HepG2 (cell line): ENCODE measurements at regions not wholly inside any gene's neighbourhood (a gene's known extent, or its start where the extent isn't known, plus 50 kb on each side); places are given as distances from the start of the nearest gene placed in this dataset.

Experiments used
- ATAC-seq: fragments of 200-7000 bp; cut with Tn5 transposase; 3 replicates; pipeline ENCODE4 v1.9.1; 2020; ENCODE audit warnings: mild to moderate bottlenecking, moderate library complexity
- BruUV-seq: library from RNA; stranded (reverse); fragments of 400-500 nt; replicated peaks from 2 replicates; lab custom pipeline; 2021; lab: Mats Ljungman, UMichigan
- CTCF ChIA-PET: fragments of 300-600 bp; formaldehyde crosslinking; extraction: SDS; loops from one replicate; lab custom pipeline; 2021; ENCODE audit warnings: low total read pairs, inconsistent platforms, low intra/inter-chr PET ratio; lab: Yijun Ruan, JAX
- POLR2A ChIA-PET: fragments of 350-600 bp; sonication (Branson Sonifier 250); formaldehyde crosslinking; loops from one replicate; lab custom pipeline; 2020; ENCODE audit warnings: antibody characterized with exemption, inconsistent platforms; lab: Yijun Ruan, JAX
- DNase-seq: peaks from one replicate; pipeline ENCODE4 v3.0.0-alpha.2; 2015; ENCODE audit warnings: low spot score
- FAIRE-seq: peaks from 3 replicates; lab custom pipeline; 2011; peaks lifted over from hg19 to GRCh38; lab: Jason Lieb, UNC
- H2AFZ ChIP-seq: one replicate; pipeline ENCODE4 v1.6.1; 2011; ENCODE audit warnings: low read length, inconsistent platforms
- H3K27ac ChIP-seq: fragments of 300-600 bp; 3 replicates; pipeline ENCODE4 v1.8.0; 2011; ENCODE audit warnings: mixed run types, mild to moderate bottlenecking, mixed read lengths, low read length, inconsistent platforms; ENCODE audit not compliant: insufficient read depth; ENCODE audit errors: extremely low read length
- H3K27me3 ChIP-seq, 2 experiments: fragments of 200-600 bp in 1 of 2; 2 replicates in 1 of 2; 3 replicates in 1 of 2; pipeline versions ENCODE4 v1.6.0 to v1.8.0; 2011; ENCODE audit warnings: low read length in 2 of 2, mild to moderate bottlenecking in 2 of 2, moderate library complexity in 2 of 2, inconsistent platforms in 1 of 2; ENCODE audit not compliant: insufficient read depth in 2 of 2, control insufficient read depth in 1 of 2
- H3K36me3 ChIP-seq, 2 experiments: fragments of 200-600 bp in 1 of 2; replicated peaks in 1 of 2; 2 replicates in 1 of 2; 3 replicates in 1 of 2; pipeline versions ENCODE4 v1.5.1 to v1.8.0; 2011; ENCODE audit warnings: low read length in 2 of 2, inconsistent platforms in 1 of 2; ENCODE audit not compliant: insufficient read depth in 2 of 2, control insufficient read depth in 1 of 2
- H3K4me1 ChIP-seq: 2 replicates; pipeline ENCODE4 v1.5.1; 2012; ENCODE audit warnings: low read length, inconsistent platforms; ENCODE audit not compliant: insufficient read depth
- H3K4me2 ChIP-seq: 2 replicates; pipeline ENCODE4 v1.6.0; 2011; ENCODE audit warnings: low read depth, low read length, inconsistent platforms
- H3K4me3 ChIP-seq, 3 experiments: fragments of 200-600 bp in 1 of 3; sonication (generic), shearing (Covaris generic) in 1 of 3; replicated peaks in 1 of 3; 2 replicates each; pipeline ENCODE4 v1.5.1; 2011 to 2016; ENCODE audit warnings: low read length in 3 of 3, inconsistent platforms in 2 of 3, low read depth in 2 of 3, mild to moderate bottlenecking in 2 of 3, control low read depth in 1 of 3, mixed read lengths in 1 of 3; ENCODE audit not compliant: insufficient read depth in 1 of 3
- H3K79me2 ChIP-seq: one replicate; pipeline ENCODE4 v1.6.1; 2011; ENCODE audit warnings: low read length, inconsistent platforms; ENCODE audit not compliant: insufficient read depth
- H3K9ac ChIP-seq: 2 replicates; pipeline ENCODE4 v1.6.0; 2011; ENCODE audit warnings: mild to moderate bottlenecking, low read depth, low read length, inconsistent platforms; ENCODE audit not compliant: insufficient read depth
- H3K9me3 ChIP-seq: 2 replicates; pipeline ENCODE4 v1.5.1; 2012; ENCODE audit warnings: mild to moderate bottlenecking, low read length
- H4K20me1 ChIP-seq: 2 replicates; pipeline ENCODE4 v1.6.0; 2011; ENCODE audit warnings: inconsistent platforms, mild to moderate bottlenecking, low read length, moderate library complexity; ENCODE audit not compliant: insufficient read depth
- MYNN ChIP-seq: sonication (generic); formaldehyde crosslinking; IDR thresholded peaks from 2 replicates; pipeline ENCODE4 v1.4.0; 2020; ENCODE audit warnings: mild to moderate bottlenecking, low read depth, missing genetic modification reagents
- NR2F6 ChIP-seq, 2 experiments: IDR thresholded peaks; 2 replicates each; pipeline ENCODE4 v1.6.1; 2016; ENCODE audit warnings: antibody characterized with exemption in 1 of 2, mild to moderate bottlenecking in 1 of 2
- SRF ChIP-seq: IDR thresholded peaks from 2 replicates; pipeline ENCODE4 v1.6.1; 2011; ENCODE audit warnings: mild to moderate bottlenecking, low read depth, low read length, moderate library complexity
- ZNF136 ChIP-seq: sonication (generic); formaldehyde crosslinking; IDR thresholded peaks from 2 replicates; pipeline ENCODE4 v1.8.1; 2022; ENCODE audit warnings: low read depth, mild to moderate bottlenecking, moderate library complexity, missing genetic modification reagents
- ZNF143 ChIP-seq: sonication (generic); formaldehyde crosslinking; IDR thresholded peaks from 2 replicates; pipeline ENCODE4 v1.4.0; 2020; ENCODE audit warnings: missing genetic modification reagents
- ZNF256 ChIP-seq: sonication (generic); formaldehyde crosslinking; conservative IDR thresholded peaks from 2 replicates; pipeline ENCODE4 v1.4.0; 2020; ENCODE audit warnings: missing genetic modification reagents
- ZNF570 ChIP-seq: sonication (generic); formaldehyde crosslinking; IDR thresholded peaks from 2 replicates; pipeline ENCODE4 v1.4.0; 2020; ENCODE audit warnings: mild to moderate bottlenecking, missing genetic modification reagents, borderline replicate concordance
- ZNF792 ChIP-seq: IDR thresholded peaks from 2 replicates; pipeline ENCODE4 v1.6.1; 2016
- WGBS: methylation state at CpG from one replicate; pipeline ENCODE4 v1.1.6; 2017; ENCODE audit warnings: low lambda C conversion rate; 5-methylcytosine and 5-hydroxymethylcytosine counted together
- in situ Hi-C: cut with HindIII; loops from 2 replicates; pipeline ENCODE4 v1.10.0; 2017; ENCODE audit warnings: low pct_unique_long_range_greater_than_20kb; ENCODE audit not compliant: extremely low pct_ligation_motif_present
- intact Hi-C: fragments of 100-400 bp; cut with micrococcal nuclease; formaldehyde crosslinking; loops from one replicate; pipeline ENCODE4 v1.10.0; 2022; ENCODE audit not compliant: unreplicated experiment
- TF ChIP-seq, protein P1 (sequence below): sonication (generic); formaldehyde crosslinking; IDR thresholded peaks from 2 replicates; pipeline ENCODE4 v1.8.0; 2022; ENCODE audit warnings: mild to moderate bottlenecking, missing genetic modification reagents, moderate library complexity
- TF ChIP-seq, protein P2 (sequence below): sonication (generic); formaldehyde crosslinking; conservative IDR thresholded peaks from 2 replicates; pipeline ENCODE4 v1.5.0; 2020; ENCODE audit warnings: missing genetic modification reagents
- TF ChIP-seq, protein P3 (sequence below): IDR thresholded peaks from 2 replicates; pipeline ENCODE4 v1.6.1; 2016; ENCODE audit warnings: control low read depth

DNA sequence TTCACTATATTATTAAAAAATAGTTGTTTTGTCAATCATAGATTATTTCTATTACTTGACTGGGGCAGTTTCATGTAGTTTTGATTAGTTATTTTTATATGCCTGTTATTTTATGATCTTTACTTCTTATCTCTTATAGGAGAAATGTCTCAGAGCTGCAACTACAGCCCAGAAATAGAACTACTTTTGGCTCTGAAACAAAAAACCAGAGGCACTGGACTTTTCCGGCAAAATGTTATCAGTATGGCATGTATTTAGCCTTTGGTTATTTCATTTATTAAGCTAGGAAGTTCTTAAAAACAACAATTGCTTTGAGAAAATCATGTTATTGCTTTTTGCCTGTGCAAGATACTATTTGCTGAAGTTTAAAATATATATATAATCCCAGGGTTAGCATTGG is 566.5 kb downstream of the ANKRD50 start:
- in situ Hi-C loops (no loop called here), intact Hi-C loops (no loop called here)
- no peaks in the 10 kb centered on the region for H3K79me2 ChIP-seq
- FAIRE-seq (no peak), DNase-seq (no peak), ATAC-seq (no peak)
- no peaks in the 10 kb centered on the region for H4K20me1 ChIP-seq
- H2AFZ ChIP-seq, result no peak overlapping the region
- no peak overlapping the region for H3K27ac ChIP-seq
- CTCF ChIA-PET, result no interaction called here
- TF ChIP-seq, protein P1, sequence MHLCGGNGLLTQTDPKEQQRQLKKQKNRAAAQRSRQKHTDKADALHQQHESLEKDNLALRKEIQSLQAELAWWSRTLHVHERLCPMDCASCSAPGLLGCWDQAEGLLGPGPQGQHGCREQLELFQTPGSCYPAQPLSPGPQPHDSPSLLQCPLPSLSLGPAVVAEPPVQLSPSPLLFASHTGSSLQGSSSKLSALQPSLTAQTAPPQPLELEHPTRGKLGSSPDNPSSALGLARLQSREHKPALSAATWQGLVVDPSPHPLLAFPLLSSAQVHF (CRISPR knock-in tag), result no peak
- TF ChIP-seq ZNF570, result no peak
- TF ChIP-seq NR2F6 (IDR thresholded peaks at IDR 0.05), result no peak
- no peak for TF ChIP-seq NR2F6 (CRISPR knock-in tag; IDR thresholded peaks at IDR 0.05)
- TF ChIP-seq MYNN (CRISPR knock-in tag), result no peak
- no peak for TF ChIP-seq SRF
- TF ChIP-seq, protein P2, sequence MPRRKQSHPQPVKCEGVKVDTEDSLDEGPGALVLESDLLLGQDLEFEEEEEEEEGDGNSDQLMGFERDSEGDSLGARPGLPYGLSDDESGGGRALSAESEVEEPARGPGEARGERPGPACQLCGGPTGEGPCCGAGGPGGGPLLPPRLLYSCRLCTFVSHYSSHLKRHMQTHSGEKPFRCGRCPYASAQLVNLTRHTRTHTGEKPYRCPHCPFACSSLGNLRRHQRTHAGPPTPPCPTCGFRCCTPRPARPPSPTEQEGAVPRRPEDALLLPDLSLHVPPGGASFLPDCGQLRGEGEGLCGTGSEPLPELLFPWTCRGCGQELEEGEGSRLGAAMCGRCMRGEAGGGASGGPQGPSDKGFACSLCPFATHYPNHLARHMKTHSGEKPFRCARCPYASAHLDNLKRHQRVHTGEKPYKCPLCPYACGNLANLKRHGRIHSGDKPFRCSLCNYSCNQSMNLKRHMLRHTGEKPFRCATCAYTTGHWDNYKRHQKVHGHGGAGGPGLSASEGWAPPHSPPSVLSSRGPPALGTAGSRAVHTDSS (CRISPR knock-in tag), result no peak
- TF ChIP-seq ZNF143 (CRISPR knock-in tag), result no peak
- TF ChIP-seq ZNF792 (CRISPR knock-in tag), result no peak
- TF ChIP-seq, protein P3, sequence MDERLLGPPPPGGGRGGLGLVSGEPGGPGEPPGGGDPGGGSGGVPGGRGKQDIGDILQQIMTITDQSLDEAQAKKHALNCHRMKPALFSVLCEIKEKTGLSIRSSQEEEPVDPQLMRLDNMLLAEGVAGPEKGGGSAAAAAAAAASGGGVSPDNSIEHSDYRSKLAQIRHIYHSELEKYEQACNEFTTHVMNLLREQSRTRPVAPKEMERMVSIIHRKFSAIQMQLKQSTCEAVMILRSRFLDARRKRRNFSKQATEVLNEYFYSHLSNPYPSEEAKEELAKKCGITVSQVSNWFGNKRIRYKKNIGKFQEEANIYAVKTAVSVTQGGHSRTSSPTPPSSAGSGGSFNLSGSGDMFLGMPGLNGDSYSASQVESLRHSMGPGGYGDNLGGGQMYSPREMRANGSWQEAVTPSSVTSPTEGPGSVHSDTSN (CRISPR knock-in tag), result no peak
- no peak for TF ChIP-seq ZNF256 (CRISPR knock-in tag)
- TF ChIP-seq ZNF136 (CRISPR knock-in tag), result no peak
- no peak overlapping the region for H3K4me2 ChIP-seq
- WGBS, result 0% methylated on average over 1 of the region's 1 CpG
- BruUV-seq, result no TSS peak
- no peaks in the 10 kb centered on the region for H3K9me3 ChIP-seq
- peaks cover 10% of the 10 kb centered on the region for H3K4me1 ChIP-seq
- H3K36me3 ChIP-seq, result no peaks in the 10 kb centered on the region
- POLR2A ChIA-PET, result no interaction called here
- no peak overlapping the region for H3K9ac ChIP-seq
- no peak overlapping the region for H3K4me3 ChIP-seq
- no peaks in the 10 kb centered on the region; a peak in 1 of 5 replicates for H3K27me3 ChIP-seq
